Transverse colon (tissue), 4 donors: ENCODE measurements at regions not wholly inside any gene's neighbourhood (a gene's known extent, or its start where the extent isn't known, plus 50 kb on each side); places are given as distances from the start of the nearest gene placed in this dataset.

Experiments
- EP300 ChIP-seq: sonication (generic); formaldehyde crosslinking; IDR thresholded peaks from one replicate; pipeline ENCODE4 v1.6.1; 2017; ENCODE audit warnings: antibody characterized with exemption, low read depth
- POLR2A ChIP-seq: fragments of 450-650 bp; IDR thresholded peaks from one replicate; pipeline ENCODE4 v1.6.1; 2016; ENCODE audit warnings: antibody characterized with exemption, mild to moderate bottlenecking, moderate library complexity
- POLR2AphosphoS5 ChIP-seq, 3 donors: sonication (generic); formaldehyde crosslinking; IDR thresholded peaks; one replicate each; pipeline ENCODE4 v1.6.1; 2016; ENCODE audit warnings: antibody characterized with exemption in 3 of 3
- TF ChIP-seq, protein P1 (sequence below), 5 experiments: fragments of 200-600 bp in 3 of 5; fragments of 450-650 bp in 2 of 5; sonication (generic) in 3 of 5; IDR thresholded peaks; 1 replicate in 2 of 5; 2 replicates in 3 of 5; pipeline ENCODE4 v1.5.1; 2016 to 2017; ENCODE audit warnings: antibody characterized with exemption in 5 of 5, inconsistent platforms in 3 of 5, mild to moderate bottlenecking in 2 of 5, moderate library complexity in 1 of 5

DNA sequence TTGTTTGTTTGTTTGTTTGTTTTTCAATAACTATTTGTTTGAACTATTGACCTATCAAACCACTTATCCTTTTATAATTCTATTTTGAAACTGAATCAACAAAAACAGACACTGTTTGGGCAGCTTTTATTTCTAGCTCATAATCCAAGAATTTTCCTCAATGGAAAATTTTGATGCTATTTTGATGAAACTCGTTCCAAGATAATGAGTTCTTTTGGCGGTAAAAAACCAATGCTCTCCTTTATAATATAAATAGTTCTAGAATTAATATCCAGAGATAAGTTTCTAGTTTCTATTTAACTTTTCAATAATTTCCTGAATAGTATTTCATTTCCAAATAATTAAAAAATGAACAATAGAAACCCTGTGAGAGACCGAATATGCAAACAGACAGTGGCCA, 146.5 kb upstream of the EDNRB start:
- no peak for TF ChIP-seq POLR2A
- TF ChIP-seq EP300 = no peak
- TF ChIP-seq, protein P1, sequence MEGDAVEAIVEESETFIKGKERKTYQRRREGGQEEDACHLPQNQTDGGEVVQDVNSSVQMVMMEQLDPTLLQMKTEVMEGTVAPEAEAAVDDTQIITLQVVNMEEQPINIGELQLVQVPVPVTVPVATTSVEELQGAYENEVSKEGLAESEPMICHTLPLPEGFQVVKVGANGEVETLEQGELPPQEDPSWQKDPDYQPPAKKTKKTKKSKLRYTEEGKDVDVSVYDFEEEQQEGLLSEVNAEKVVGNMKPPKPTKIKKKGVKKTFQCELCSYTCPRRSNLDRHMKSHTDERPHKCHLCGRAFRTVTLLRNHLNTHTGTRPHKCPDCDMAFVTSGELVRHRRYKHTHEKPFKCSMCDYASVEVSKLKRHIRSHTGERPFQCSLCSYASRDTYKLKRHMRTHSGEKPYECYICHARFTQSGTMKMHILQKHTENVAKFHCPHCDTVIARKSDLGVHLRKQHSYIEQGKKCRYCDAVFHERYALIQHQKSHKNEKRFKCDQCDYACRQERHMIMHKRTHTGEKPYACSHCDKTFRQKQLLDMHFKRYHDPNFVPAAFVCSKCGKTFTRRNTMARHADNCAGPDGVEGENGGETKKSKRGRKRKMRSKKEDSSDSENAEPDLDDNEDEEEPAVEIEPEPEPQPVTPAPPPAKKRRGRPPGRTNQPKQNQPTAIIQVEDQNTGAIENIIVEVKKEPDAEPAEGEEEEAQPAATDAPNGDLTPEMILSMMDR (IDR thresholded peaks at IDR 0.05) = no peak
- no peak for TF ChIP-seq POLR2AphosphoS5 (IDR thresholded peaks at IDR 0.05)
